Endothelial cell of umbilical vein (primary cell): ENCODE measurements at regions not wholly inside any gene's neighbourhood (a gene's known extent, or its start where the extent isn't known, plus 50 kb on each side); places are given as distances from the start of the nearest gene placed in this dataset.
"Not testable (repeated sequence)": the region's sequence is repeated elsewhere in the genome, so short reads cannot be mapped to it uniquely, and the experiment has no call there.

ENCODE experiments used
- EZH2 ChIP-seq: IDR thresholded peaks from 2 replicates; pipeline ENCODE4 v1.6.1; 2012; ENCODE audit warnings: borderline replicate concordance, low read depth, mild to moderate bottlenecking, moderate library complexity, low read length, inconsistent platforms; ENCODE audit not compliant: severe bottlenecking
- JUN ChIP-seq: IDR thresholded peaks from 2 replicates; pipeline ENCODE4 v1.6.1; 2011; ENCODE audit warnings: borderline replicate concordance, low read depth; ENCODE audit not compliant: insufficient read length, insufficient read depth
- MYC ChIP-seq: IDR thresholded peaks from one replicate; pipeline ENCODE4 v1.6.1; 2011; ENCODE audit warnings: mild to moderate bottlenecking, low read depth, low read length
- POLR2A ChIP-seq: IDR thresholded peaks from 2 replicates; pipeline ENCODE4 v1.6.1; 2012; ENCODE audit warnings: low read depth, mild to moderate bottlenecking, control low read depth, low read length
- TF ChIP-seq, protein P1 (sequence below), 2 donors: IDR thresholded peaks; 1 replicate in 1 of 2; 2 replicates in 1 of 2; pipeline ENCODE4 v1.5.1; 2011; ENCODE audit warnings: low read length in 2 of 2, mild to moderate bottlenecking in 2 of 2, moderate library complexity in 2 of 2, control low read depth in 1 of 2, inconsistent platforms in 1 of 2, low read depth in 1 of 2; ENCODE audit not compliant: insufficient read depth in 1 of 2; ENCODE audit errors: extremely low read depth in 1 of 2

DNA sequence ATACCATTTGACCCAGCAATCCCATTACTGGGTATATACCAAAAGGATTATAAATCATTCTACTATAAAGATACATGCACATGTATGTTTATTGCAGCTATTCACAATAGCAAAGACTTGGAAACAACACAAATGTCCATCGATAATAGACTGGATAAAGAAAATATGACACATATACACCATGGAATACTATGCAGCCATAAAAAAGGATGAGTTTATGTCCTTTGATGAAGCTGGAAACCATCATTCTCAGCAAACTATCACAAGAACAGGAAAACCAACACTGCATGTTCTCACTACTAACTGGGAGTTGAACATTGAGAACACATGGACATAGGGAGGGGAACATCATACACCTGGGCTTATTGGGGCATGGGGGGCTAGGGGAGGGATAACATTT, 991.8 kb downstream of the SLC16A7 start:
- TF ChIP-seq, protein P1, sequence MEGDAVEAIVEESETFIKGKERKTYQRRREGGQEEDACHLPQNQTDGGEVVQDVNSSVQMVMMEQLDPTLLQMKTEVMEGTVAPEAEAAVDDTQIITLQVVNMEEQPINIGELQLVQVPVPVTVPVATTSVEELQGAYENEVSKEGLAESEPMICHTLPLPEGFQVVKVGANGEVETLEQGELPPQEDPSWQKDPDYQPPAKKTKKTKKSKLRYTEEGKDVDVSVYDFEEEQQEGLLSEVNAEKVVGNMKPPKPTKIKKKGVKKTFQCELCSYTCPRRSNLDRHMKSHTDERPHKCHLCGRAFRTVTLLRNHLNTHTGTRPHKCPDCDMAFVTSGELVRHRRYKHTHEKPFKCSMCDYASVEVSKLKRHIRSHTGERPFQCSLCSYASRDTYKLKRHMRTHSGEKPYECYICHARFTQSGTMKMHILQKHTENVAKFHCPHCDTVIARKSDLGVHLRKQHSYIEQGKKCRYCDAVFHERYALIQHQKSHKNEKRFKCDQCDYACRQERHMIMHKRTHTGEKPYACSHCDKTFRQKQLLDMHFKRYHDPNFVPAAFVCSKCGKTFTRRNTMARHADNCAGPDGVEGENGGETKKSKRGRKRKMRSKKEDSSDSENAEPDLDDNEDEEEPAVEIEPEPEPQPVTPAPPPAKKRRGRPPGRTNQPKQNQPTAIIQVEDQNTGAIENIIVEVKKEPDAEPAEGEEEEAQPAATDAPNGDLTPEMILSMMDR (IDR thresholded peaks at IDR 0.05; ENCODE audit: extremely low read depth in 1 of 2, insufficient read depth in 1 of 2, low read depth in 1 of 2, low read length in 2 of 2), result not testable (repeated sequence)
- not testable (repeated sequence) for TF ChIP-seq EZH2, MYC, POLR2A, JUN
